ENCODE measurements at regions not wholly inside any gene's neighbourhood (a gene's known extent, or its start where the extent isn't known, plus 50 kb on each side); places are given as distances from the start of the nearest gene placed in this dataset.

GRCh38 chr6:27138837-27139755 lies 108.4 kb upstream of the PRSS16 start (continued):
- TF ChIP-seq GABPA (IDR thresholded peaks at IDR 0.05; ENCODE audit: low read depth) (peak; percentile 58; the same call in 1 of the 2 replicates), IRF3 (IDR thresholded peaks at IDR 0.05; ENCODE audit: low read depth, low read length) (peak; percentile 64; the same call in 1 of the 2 replicates), FOXM1 (IDR thresholded peaks at IDR 0.05; ENCODE audit: low read depth) (no peak)

GRCh38 chr6:27139756-27140579 lies 107.5 kb upstream of the PRSS16 start:
- 0 out of 2 replicates have a peak, but pooled peaks have one; percentile 27 for TF ChIP-seq TAF1 (IDR thresholded peaks at IDR 0.05; ENCODE audit: borderline replicate concordance, low read depth, low read length)
- TF ChIP-seq REST (IDR thresholded peaks at IDR 0.05; ENCODE audit: low read depth, low read length): 0 out of 2 replicates have a peak, but pooled peaks have one; percentile 26
- peak; percentile 47; the same call in 1 of the 2 replicates for TF ChIP-seq SIN3A (IDR thresholded peaks at IDR 0.05; ENCODE audit: borderline replicate concordance, low read depth, low read length)
- TF ChIP-seq CHD2 (IDR thresholded peaks at IDR 0.05; ENCODE audit: low read length, partially characterized antibody): no peak
- TF ChIP-seq MAX (IDR thresholded peaks at IDR 0.05; ENCODE audit: low read depth): 0 out of 2 replicates have a peak, but pooled peaks have one; percentile 21
- TF ChIP-seq ELF1 (IDR thresholded peaks at IDR 0.05): no peak
- 0 out of 2 replicates have a peak, but pooled peaks have one; percentile 19 for TF ChIP-seq FOXM1 (IDR thresholded peaks at IDR 0.05; ENCODE audit: low read depth)
- peak; percentile 57; the same call in 1 of the 2 replicates for TF ChIP-seq POLR2AphosphoS5 (IDR thresholded peaks at IDR 0.05; ENCODE audit: low read depth, low read length)
- Histone ChIP-seq H3K4me2 (peak overlapping the region; percentile 88), H2AFZ (ENCODE audit: low read depth) (peak overlapping the region; percentile 49), H3K4me3 (ENCODE audit: low read depth in 2 of 2, low read length in 1 of 2) (peak overlapping the region; percentile 63), H3K9me3 (no peaks in the 10 kb centered on the region), H3K27me3 (ENCODE audit: insufficient read depth) (no peaks in the 10 kb centered on the region), H3K9me2 (no peaks in the 10 kb centered on the region), H3K9ac (peak overlapping the region; percentile 72), H3K36me3 (replicated peaks in 1 of 2; ENCODE audit: control insufficient read depth in 1 of 2, insufficient read depth in 2 of 2, low read length in 1 of 2) (peaks cover 10 to 25% of the 10 kb centered on the region in 2 experiments), H3K4me1 (ENCODE audit: control insufficient read depth in 1 of 2, insufficient read depth in 2 of 2, low read depth in 1 of 2, low read length in 1 of 2) (peaks cover 12 to 18% of the 10 kb centered on the region in 2 experiments), H3K27ac (ENCODE audit: low read depth in 2 of 2, low read length in 1 of 2) (peak overlapping the region; percentile 69 to 98), H3F3A (replicated peaks; ENCODE audit: insufficient read depth) (peaks cover 28% of the 10 kb centered on the region), H3K79me2 (ENCODE audit: insufficient read depth) (peaks cover 55% of the 10 kb centered on the region), H4K20me1 (ENCODE audit: insufficient read depth) (no peaks in the 10 kb centered on the region)
- ChIA-PET CTCF (interaction anchor here (1.1 to 2.0 kb wide), 2 partner anchors 13 to 44 kb away, joined by 4 to 7 read pairs; no protein-coding TSS in a partner anchor), POLR2A (interaction anchor here (0.6 to 1.9 kb wide), 15 partner anchors 7 to 1745 kb away, joined by 3 to 20 read pairs (median 4); a partner anchor contains a TSS)
- DNase-seq: no peak
- 12% methylated on average over 17 of the region's 18 CpGs for WGBS (ENCODE audit: low lambda C conversion rate)
